Type B pancreatic cell (in vitro differentiated cells): ENCODE measurements at regions not wholly inside any gene's neighbourhood (a gene's known extent, or its start where the extent isn't known, plus 50 kb on each side); places are given as distances from the start of the nearest gene placed in this dataset.
"Not testable (repeated sequence)": the region's sequence is repeated elsewhere in the genome, so short reads cannot be mapped to it uniquely, and the experiment has no call there.

ENCODE experiments used
- DNase-seq: peaks from one replicate; pipeline ENCODE4 v3.0.0; 2021; ENCODE audit warnings: mixed read lengths; ENCODE audit not compliant: unreplicated experiment; ENCODE audit errors: extremely low spot score
- H3K27ac Mint-ChIP-seq: 2 replicates; pipeline ENCODE4 v1.8.0; 2021; ENCODE audit warnings: mild to moderate bottlenecking, mixed read lengths
- H3K27me3 Mint-ChIP-seq: 2 replicates; pipeline ENCODE4 v1.8.0; 2021; ENCODE audit warnings: mixed read lengths
- H3K36me3 Mint-ChIP-seq: 2 replicates; pipeline ENCODE4 v1.8.0; 2021; ENCODE audit warnings: mixed read lengths
- H3K4me1 Mint-ChIP-seq: one replicate; pipeline ENCODE4 v1.8.0; 2021; ENCODE audit warnings: mixed read lengths; ENCODE audit not compliant: unreplicated experiment
- H3K4me3 Mint-ChIP-seq: 2 replicates; pipeline ENCODE4 v1.8.0; 2021; ENCODE audit warnings: mild to moderate bottlenecking, mixed read lengths
- H3K9me3 Mint-ChIP-seq: 2 replicates; pipeline ENCODE4 v1.8.0; 2021; ENCODE audit warnings: mixed read lengths
- TF ChIP-seq, protein P1 (sequence below): fragments of 200-600 bp; sonication (generic); conservative IDR thresholded peaks from 2 replicates; pipeline ENCODE4 v1.5.0; 2021; ENCODE audit warnings: antibody characterized with exemption, mild to moderate bottlenecking

DNA sequence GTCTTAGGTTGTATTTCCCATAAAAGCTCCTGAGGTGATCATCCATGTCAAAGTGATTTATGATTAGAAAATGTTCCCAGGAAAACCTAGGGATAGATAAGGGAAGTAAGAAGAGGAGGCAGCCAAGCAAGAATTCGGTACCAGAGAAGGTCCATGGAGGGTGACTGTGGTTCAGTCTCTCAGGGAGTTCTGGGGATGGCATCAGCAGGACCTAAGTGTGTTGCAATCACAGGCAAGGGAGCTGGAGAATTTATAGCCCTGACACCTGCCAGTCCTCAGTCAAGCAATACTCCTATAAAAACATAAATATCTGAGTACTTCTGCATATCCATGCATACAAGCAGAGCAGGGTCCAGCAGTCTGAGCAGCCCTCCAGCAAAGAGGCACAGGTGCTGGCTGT lies 95.6 kb upstream of the TOPAZ1 start:
- Mint-ChIP-seq H3K4me1 (no peaks in the 10 kb centered on the region), H3K9me3 (no peaks in the 10 kb centered on the region), H3K4me3 (no peak overlapping the region), H3K27me3 (peaks cover 42% of the 10 kb centered on the region), H3K27ac (no peak overlapping the region), H3K36me3 (no peaks in the 10 kb centered on the region)
- TF ChIP-seq, protein P1, sequence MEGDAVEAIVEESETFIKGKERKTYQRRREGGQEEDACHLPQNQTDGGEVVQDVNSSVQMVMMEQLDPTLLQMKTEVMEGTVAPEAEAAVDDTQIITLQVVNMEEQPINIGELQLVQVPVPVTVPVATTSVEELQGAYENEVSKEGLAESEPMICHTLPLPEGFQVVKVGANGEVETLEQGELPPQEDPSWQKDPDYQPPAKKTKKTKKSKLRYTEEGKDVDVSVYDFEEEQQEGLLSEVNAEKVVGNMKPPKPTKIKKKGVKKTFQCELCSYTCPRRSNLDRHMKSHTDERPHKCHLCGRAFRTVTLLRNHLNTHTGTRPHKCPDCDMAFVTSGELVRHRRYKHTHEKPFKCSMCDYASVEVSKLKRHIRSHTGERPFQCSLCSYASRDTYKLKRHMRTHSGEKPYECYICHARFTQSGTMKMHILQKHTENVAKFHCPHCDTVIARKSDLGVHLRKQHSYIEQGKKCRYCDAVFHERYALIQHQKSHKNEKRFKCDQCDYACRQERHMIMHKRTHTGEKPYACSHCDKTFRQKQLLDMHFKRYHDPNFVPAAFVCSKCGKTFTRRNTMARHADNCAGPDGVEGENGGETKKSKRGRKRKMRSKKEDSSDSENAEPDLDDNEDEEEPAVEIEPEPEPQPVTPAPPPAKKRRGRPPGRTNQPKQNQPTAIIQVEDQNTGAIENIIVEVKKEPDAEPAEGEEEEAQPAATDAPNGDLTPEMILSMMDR, result no peak
- no peak for DNase-seq

GRCh38 chr3:44159696-44160300 lies 81.9 kb upstream of the TOPAZ1 start:
- peaks cover 34% of the 10 kb centered on the region for H3K27me3 Mint-ChIP-seq

GRCh38 chr3:44160818-44161217 lies 80.9 kb upstream of the TOPAZ1 start:
- H3K9me3 Mint-ChIP-seq, result no peaks in the 10 kb centered on the region
- H3K36me3 Mint-ChIP-seq, result no peaks in the 10 kb centered on the region
- H3K27me3 Mint-ChIP-seq, result peaks cover 29% of the 10 kb centered on the region
- TF ChIP-seq, protein P1, result no peak
- no peaks in the 10 kb centered on the region for H3K4me1 Mint-ChIP-seq
- H3K4me3 Mint-ChIP-seq, result no peak overlapping the region
- no peak for DNase-seq
- no peak overlapping the region for H3K27ac Mint-ChIP-seq

More at GRCh38 chr3:44159696-44160300, 81.9 kb upstream of the TOPAZ1 start:
- no peak overlapping the region for H3K4me3 Mint-ChIP-seq
- no peaks in the 10 kb centered on the region for H3K9me3 Mint-ChIP-seq
- DNase-seq, result no peak
- no peaks in the 10 kb centered on the region for H3K4me1 Mint-ChIP-seq
- TF ChIP-seq, protein P1, result no peak
- H3K36me3 Mint-ChIP-seq, result no peaks in the 10 kb centered on the region
- H3K27ac Mint-ChIP-seq, result no peak overlapping the region

DNA sequence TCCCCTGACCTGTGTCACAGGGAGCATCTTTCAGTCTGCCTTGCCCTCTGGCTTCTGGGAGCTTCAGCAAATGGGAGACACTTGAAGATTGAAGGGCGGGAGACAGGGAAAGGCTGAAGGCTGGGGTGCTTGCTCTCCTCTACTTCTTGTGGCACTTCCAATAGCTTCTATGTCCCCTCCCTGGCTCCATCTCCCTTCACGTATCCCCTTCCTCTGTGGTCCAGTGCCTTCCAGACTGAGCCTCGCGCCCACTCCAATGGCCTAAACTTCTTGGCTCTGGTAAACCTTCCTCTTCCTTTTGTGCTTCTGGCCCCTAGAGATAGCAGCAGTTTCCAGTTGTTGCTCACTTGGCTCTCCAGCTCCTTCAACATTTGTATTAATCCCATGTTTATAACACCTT lies 69.8 kb upstream of the TOPAZ1 start:
- no peak overlapping the region for H3K27ac Mint-ChIP-seq
- H3K9me3 Mint-ChIP-seq, result no peaks in the 10 kb centered on the region
- H3K4me1 Mint-ChIP-seq, result no peaks in the 10 kb centered on the region
- peaks cover 48% of the 10 kb centered on the region for H3K27me3 Mint-ChIP-seq
- DNase-seq, result no peak
- H3K36me3 Mint-ChIP-seq, result no peaks in the 10 kb centered on the region
- no peak overlapping the region for H3K4me3 Mint-ChIP-seq
- TF ChIP-seq, protein P1, result no peak

DNA sequence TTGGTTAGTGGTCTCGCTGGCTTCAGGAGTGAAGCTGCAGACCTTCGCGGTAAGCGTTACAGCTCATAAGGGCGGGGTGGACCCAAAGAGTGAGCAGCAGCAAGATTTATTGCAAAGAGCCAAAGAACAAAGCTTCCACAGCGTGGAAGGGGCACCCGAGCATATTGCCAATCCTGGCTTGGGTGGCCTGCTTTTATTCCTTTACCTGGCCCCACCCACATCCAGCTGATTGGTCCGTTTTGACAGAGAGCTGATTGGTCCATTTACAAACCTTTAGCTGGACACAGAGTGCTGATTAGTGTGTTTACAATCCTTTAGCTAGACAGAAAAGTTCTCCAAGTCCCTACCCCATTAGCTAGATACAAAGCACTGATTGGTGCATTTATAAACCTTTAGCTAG lies 69.0 kb upstream of the TOPAZ1 start:
- H3K4me1 Mint-ChIP-seq, H3K4me3 Mint-ChIP-seq, H3K36me3 Mint-ChIP-seq, H3K27ac Mint-ChIP-seq, H3K9me3 Mint-ChIP-seq, DNase-seq: not testable (repeated sequence)
- H3K27me3 Mint-ChIP-seq, result peaks cover 46% of the 10 kb centered on the region

- Mint-ChIP-seq H3K4me1 (no peaks in the 10 kb centered on the region), H3K27me3 (peaks cover 45% of the 10 kb centered on the region), H3K27ac (no peak overlapping the region), H3K36me3 (no peaks in the 10 kb centered on the region), H3K4me3 (no peak overlapping the region), H3K9me3 (no peaks in the 10 kb centered on the region)
- DNase-seq, result no peak
- TF ChIP-seq, protein P1, result no peak
Observed at GRCh38 chr3:44173263-44173662, 68.4 kb upstream of the TOPAZ1 start.
